Non-pigmented ciliary epithelial cell (primary cell): ENCODE measurements at regions not wholly inside any gene's neighbourhood (a gene's known extent, or its start where the extent isn't known, plus 50 kb on each side); places are given as distances from the start of the nearest gene placed in this dataset.
"Not testable (repeated sequence)": the region's sequence is repeated elsewhere in the genome, so short reads cannot be mapped to it uniquely, and the experiment has no call there.

Experiments used
- DNase-seq: peaks from one replicate; pipeline ENCODE4 v3.0.0-alpha.2; 2010; ENCODE audit warnings: low read depth

DNA sequence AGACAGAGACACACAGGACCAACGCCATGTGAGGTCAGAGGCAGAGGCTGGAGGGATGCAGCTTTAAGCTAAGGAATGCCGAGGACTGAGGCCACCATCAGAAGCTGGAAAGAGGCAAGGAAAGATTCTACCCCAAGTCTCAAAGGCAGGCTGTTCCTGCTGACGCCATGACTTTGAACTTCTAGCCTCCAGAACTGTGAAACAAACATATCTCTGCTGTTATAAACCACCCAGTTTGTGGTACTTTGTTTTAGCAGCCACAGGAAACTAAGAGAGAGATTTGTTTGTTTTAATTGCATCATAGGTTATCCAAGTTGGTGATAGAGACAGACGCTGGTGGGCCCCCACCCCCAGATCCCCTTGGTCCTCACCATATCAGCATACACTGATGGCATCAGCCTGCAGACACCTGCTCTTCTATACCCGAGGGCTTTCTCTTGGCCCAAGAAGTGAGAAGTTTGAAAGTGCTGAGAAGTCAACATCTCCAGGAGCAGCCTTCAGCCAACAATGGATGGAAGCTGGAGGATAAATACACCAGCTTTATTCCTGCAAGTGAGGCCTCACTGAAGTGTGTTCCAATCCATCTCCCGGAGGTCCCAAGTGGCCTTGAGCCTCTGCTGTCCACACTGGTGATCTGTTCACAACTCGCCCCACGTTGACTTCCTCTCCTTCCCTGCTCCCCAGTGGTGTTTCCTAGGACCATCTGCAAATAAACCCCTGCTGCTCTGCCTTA, 154.7 kb downstream of the BTBD3 start:
- DNase-seq: no peak

DNA sequence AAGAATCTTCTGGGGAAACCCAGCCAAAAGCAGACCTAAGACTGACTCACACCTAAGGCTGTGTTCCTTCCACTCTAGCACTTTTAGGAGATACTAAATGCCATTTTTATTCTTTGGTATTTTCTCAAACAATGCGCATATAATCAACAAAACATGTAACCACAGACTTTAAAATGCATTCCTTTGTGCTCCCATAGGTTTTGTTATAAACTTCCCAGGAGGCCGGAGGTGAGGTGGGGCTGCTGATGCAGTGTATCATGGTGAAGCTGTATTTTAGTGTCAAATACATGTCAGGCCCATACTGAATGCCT, 155.2 kb downstream of the BTBD3 start:
- no peak for DNase-seq

DNA sequence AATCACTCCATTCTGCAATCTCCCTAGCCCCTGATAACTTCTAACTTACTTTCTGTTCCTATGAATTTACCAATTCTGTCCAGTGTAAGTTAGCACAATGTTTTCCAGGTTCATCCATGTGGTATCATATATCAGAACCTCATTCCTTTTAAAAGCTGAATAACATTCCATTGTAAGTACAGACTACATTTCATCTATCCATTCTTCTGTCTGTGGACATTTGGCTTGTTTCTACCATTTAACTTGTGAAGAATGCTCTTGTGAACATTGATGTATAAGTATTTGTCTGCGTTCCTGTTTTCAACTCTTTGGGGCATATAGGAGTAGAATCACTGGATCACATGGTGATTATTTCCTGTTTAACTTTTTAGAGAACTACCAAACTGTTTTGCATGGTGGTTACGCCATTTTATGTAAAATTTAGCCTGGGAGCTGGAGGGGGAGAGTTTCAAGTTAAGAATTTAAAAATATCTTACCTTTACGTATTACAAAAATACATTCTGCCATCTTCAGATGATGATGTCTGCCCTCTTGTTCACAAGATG, 156.5 kb downstream of the BTBD3 start:
- DNase-seq: no peak

DNA sequence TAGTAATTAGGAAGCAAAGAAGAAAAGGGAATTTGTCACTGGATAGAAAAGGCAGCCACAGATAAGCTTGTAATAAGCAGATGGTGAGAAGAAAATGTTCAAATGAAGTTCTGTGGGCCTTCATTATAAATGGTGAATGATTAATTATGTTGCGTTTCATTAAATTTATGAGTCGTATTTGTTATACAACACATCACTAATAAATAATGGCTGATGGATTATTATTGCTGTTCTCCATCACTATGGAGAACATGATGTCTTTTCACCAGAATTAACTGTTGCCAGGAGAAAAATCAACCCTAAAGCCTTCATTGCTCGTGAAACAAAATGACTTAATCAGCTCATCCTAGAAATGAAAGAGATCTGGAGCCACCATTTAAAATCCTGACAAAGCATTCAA, 158.5 kb downstream of the BTBD3 start:
- DNase-seq: no peak

DNA sequence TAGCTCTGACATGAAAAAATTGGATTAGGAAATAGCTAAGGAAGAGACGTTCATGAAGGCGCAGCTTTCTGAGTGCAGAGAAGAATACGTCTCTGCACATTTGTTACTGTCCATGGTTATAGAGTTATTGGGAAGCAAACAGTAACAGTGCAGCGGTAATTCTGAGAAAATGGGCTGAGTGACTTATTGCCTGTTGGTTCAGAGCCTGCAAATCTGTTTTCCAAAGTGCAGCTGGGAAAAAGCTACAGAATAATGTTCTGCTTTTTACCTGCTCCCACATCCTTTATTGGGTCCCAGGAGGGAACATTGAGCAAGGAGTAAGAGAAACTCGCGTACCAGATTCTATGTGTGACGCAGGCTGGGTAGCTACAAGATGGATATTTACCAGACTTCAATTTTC, 160.2 kb downstream of the BTBD3 start:
- DNase-seq: no peak

DNA sequence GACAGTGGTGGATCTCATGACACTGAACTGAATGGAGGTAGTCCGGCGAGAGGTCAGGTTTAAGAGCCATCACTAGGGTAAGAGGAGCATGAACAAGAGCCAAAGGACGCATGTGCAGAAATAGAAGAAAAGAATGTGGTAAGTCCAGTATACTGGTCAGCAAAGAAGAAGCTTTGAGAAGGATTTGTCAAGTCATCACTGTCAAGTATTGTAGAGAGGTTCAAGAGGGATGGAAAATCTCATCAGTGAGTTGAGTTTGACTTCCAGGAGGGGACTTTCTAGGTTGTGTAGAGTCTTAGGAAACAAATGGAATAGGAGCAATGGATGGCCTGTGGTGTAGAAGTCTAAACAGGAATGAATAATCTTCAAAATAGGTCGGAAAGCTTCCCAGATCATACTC, 161.8 kb downstream of the BTBD3 start:
- no peak for DNase-seq

DNA sequence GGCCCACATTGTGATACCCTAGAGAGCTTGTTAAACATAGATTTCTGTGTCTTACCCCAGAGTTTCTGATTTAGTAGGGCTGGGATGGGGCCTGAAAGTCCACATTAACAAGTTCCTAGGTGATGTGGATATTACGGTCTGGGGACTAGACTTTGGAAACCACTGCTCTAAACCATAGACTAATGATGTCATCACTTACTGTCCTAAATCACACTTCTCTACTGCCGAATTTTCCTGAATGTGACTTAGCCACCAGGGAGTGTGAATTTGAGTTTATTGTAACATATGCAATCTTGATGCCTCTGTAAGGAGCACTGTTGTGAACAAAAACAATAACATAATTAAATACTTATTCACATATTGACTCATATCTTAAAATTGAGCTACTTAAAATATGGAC, 165.6 kb downstream of the BTBD3 start:
- DNase-seq: no peak

DNA sequence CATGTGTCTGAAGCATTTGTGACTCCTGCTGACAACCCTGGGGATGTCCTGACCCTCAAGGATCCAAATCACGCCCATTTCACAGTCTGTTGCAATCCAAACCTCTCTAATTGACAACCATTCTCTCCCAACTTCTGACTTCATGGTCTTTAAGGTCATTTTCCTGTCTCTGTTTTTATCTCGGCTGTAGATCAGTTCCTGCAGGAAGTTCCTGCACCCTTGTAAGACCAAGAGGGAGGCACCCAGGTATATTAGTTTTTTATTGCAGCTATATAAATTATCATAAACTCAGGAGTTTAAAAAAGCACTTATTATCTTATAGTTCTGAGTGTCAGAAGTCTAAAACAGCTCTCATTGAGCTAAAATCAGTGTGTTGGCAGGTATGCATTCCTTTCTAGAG, 166.8 kb downstream of the BTBD3 start:
- DNase-seq: no peak

- peak; percentile 32 for DNase-seq
Measured at GRCh38 chr20:12086359-12086758, 168.7 kb downstream of the BTBD3 start.

DNA sequence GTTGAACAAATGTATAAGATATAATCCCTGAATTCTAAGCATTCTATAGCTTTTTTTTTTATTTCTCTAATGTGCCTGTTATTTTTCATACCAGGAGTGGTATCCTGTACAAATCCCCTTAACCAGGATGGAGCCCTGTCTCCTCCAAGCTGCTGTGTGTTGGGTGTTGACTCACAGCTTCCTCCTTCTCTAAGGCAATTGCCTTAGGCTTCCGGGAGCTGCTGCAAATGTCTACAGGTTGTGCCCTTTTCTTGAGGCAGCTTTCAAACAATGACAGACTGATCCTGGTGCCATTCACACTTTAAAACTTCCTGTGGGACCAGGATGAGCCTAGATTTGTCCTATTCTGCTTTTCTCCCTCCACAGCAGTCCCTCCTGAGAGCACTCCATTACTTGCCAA, 173.2 kb downstream of the BTBD3 start:
- no peak for DNase-seq

GRCh38 chr20:12093057-12093796, 175.5 kb downstream of the BTBD3 start:
- no peak for DNase-seq

- DNase-seq: not testable (repeated sequence)
Measured at GRCh38 chr20:12093797-12094190, 176.1 kb downstream of the BTBD3 start.

- no peak for DNase-seq
Measured at GRCh38 chr20:12095180-12095920, 177.7 kb downstream of the BTBD3 start.

GRCh38 chr20:12098421-12098820, 180.7 kb downstream of the BTBD3 start:
- DNase-seq: no peak

DNA sequence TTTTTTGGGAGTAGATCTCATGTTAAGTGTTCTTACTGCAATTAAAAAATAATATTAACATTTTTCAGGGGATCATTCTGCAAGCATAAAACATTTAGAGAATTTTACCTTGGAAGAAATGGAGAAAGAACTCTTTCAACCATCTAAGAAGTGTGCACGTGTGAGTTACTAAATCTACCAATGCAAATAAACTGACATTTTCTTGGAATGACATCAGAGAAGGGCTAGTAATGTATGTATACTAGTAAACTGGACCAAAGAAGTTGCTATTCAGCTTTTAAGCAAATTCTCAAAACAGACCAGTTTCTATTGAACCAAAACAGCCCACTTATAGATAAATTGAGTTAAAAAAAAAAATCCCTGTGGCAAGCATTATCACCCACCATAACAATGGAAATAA, 191.2 kb downstream of the BTBD3 start:
- DNase-seq: no peak

DNA sequence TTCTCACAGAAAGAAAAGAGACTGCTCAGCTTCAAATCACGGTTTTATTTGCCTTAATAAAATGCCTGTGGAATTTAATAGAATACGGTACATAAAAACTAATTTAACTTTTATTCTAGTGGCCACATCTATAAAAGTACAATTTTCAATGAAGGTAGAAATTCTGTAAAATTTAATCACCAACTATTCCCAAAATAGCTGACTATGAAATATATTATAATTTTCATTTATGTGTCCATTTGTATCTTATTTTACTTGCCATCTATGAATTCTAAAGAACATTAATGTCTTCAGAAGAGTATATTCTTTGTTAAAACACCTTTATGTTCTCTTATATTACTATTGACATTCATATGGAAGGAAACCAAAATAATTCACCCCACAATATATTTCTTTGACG, 192.6 kb downstream of the BTBD3 start:
- DNase-seq: no peak

GRCh38 chr20:12110711-12111110, 193.0 kb downstream of the BTBD3 start:
- no peak for DNase-seq

DNA sequence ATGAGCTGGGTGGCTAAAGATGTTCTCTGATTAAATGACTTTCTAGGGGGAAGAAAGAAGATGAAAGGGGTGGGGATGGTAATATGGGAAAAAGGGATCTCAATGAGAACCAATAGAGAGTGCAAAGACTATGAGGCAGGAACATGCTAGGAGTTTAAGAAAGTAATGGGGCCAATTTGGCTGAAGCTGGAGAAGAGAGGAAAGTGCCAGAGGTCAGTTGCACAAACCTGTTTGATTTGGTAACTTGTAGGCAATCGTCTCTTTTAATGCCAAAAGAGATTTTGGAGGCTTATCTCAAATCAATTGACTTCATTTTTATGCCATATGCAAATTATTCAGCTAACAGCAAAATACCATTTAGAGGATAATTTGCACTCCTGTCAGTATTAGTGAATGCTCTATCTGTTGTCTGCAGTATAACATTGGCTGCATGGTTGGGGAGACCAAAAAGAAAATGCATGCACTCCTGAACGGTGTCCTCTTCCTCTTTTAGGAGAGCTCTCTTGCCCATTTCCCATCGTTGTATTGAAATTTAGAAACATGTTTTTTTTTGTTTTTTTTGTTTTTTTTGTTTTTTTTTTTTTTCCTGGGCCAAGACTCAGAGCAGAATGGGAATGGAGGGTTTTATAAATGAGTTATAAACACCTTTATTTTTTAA, 193.9 kb downstream of the BTBD3 start:
- DNase-seq: no peak

DNA sequence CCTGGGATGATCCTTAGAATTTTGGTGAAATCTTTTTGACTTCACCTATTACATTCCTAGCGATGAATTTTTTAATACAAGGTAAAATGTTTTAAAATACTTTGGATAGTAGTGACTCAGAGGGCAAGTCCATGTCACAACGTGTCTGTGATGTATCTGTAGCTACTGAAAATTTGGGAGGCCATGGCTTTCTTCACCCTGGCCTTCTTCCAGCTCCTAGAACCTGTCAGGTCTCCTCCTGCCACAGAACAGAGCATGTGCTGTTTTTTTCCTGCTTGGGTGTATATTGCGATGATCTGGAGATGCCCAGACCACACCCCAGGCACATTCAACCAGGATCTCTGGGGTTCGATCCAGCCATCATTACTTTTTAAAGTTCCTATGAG, 194.4 kb downstream of the BTBD3 start:
- no peak for DNase-seq

DNA sequence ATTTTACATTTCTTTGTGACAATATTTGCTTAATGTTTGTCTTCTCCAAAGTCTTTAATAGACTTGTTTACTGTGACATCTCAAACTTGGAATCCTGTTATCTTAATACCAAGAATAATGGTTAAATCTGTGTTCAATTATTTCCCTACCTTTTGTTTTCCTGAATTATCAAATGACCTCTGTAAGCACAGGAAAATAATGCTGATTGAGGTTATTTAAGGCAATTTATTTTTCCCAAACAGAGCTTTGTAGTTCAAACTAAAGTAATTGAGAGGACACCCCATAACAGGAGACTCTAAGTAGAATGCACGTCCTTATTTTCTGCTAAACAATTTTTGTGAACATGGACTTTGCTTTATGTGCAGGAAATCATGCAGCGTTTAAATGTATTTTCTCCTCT, 195.0 kb downstream of the BTBD3 start:
- DNase-seq: no peak

- DNase-seq: no peak
Measured at GRCh38 chr20:12113075-12113467, 195.4 kb downstream of the BTBD3 start.
